Activated T-cell treated with anti-CD3 and anti-CD28 coated beads, Interleukin-2, amount 50 U/mL, for 72 hours (primary cell): ENCODE measurements at regions not wholly inside any gene's neighbourhood (a gene's known extent, or its start where the extent isn't known, plus 50 kb on each side); places are given as distances from the start of the nearest gene placed in this dataset.
A peak's percentile ranks its signal among the peaks of the same experiment; 100 is the strongest.

Source experiments
- ATAC-seq, 2 donors: fragments of 150-1000 bp; cut with Tn5 transposase; replicated peaks in 1 of 2; 2 replicates each; pipeline ENCODE4 v1.10.0; 2021; ENCODE audit warnings: moderate library complexity in 2 of 2, mild to moderate bottlenecking in 1 of 2
- DNase-seq, 2 donors: peaks; one replicate each; pipeline ENCODE4 v3.0.0; 2021 to 2022; ENCODE audit warnings: mixed read lengths in 1 of 2
- H3K27ac Mint-ChIP-seq: one replicate; pipeline ENCODE4 v1.8.0; 2022; ENCODE audit warnings: mild to moderate bottlenecking, moderate library complexity, mixed read lengths
- H3K27me3 Mint-ChIP-seq: one replicate; pipeline ENCODE4 v1.8.0; 2022; ENCODE audit warnings: low read depth, mixed read lengths
- H3K36me3 Mint-ChIP-seq, 2 donors: one replicate each; pipeline ENCODE4 v1.8.0; 2022; ENCODE audit warnings: mixed read lengths in 2 of 2, mild to moderate bottlenecking in 1 of 2; ENCODE audit not compliant: insufficient read depth in 2 of 2
- H3K4me1 Mint-ChIP-seq: one replicate; pipeline ENCODE4 v1.8.0; 2022; ENCODE audit warnings: low read depth, mixed read lengths
- H3K4me3 Mint-ChIP-seq, 2 donors: one replicate each; pipeline ENCODE4 v1.8.0; 2022; ENCODE audit warnings: mild to moderate bottlenecking in 2 of 2, mixed read lengths in 2 of 2, moderate library complexity in 2 of 2
- H3K9me3 Mint-ChIP-seq, 2 donors: one replicate each; pipeline ENCODE4 v1.8.0; 2022; ENCODE audit warnings: mixed read lengths in 2 of 2

DNA sequence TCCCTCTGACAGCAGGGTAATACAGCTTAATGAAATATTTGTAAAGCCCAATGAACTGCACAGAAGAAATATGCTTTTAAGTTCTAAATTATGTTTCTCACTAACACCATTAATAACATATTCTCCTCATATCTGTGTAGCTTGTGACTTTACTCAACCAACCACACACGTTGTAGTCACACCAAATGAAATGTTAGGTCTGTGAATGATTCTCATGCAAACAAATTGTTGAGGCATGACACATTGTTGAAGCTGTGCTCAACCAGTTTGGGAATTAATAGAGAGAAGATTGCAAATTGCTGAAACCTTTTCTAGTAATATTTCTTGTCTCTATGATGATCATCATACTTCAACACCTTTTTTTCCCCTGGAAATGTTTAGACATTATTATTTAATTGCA, 645.9 kb downstream of the PCDH7 start:
- H3K4me3 Mint-ChIP-seq: no peak overlapping the region
- ATAC-seq: no peak
- no peaks in the 10 kb centered on the region for H3K4me1 Mint-ChIP-seq
- no peaks in the 10 kb centered on the region for H3K27me3 Mint-ChIP-seq
- peaks cover 5 to 8% of the 10 kb centered on the region in 2 donors for H3K9me3 Mint-ChIP-seq
- H3K27ac Mint-ChIP-seq: no peak overlapping the region
- no peak for DNase-seq
- H3K36me3 Mint-ChIP-seq: no peaks in the 10 kb centered on the region

DNA sequence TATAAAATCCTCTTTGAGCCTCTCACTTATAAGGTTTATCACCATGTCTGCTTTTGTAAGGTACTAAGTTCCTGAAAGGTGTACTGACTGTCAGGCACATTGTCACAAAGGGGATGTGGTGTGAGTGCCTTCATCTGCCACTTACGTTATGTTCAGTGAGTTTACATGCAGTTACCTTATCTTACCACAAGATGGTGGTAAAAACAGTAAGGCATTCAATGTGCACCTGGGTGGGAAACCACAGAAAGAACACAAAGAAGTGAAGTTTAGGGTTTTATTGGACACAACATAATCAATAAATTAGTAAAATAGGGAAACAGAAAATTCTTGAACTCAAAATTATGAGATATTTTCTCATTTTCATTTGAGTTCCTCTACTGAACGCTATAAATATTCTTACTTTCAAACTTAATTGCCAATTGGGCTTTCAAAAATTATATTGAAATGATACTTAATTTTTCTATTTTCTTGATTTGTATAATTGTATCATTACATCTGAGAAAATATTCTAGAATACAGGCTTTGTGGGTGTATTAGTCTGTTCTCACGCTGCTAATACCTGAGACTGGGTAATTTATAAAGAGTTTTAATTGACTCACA, 650.8 kb downstream of the PCDH7 start:
- no peak overlapping the region for H3K4me3 Mint-ChIP-seq
- no peaks in the 10 kb centered on the region for H3K4me1 Mint-ChIP-seq
- DNase-seq (no peak), ATAC-seq (peak in 1 of 2 donors; percentile 28)
- H3K9me3 Mint-ChIP-seq: peaks cover 0 to 2% of the 10 kb centered on the region in 2 donors
- no peaks in the 10 kb centered on the region for H3K36me3 Mint-ChIP-seq
- no peaks in the 10 kb centered on the region for H3K27me3 Mint-ChIP-seq
- H3K27ac Mint-ChIP-seq: no peak overlapping the region

DNA sequence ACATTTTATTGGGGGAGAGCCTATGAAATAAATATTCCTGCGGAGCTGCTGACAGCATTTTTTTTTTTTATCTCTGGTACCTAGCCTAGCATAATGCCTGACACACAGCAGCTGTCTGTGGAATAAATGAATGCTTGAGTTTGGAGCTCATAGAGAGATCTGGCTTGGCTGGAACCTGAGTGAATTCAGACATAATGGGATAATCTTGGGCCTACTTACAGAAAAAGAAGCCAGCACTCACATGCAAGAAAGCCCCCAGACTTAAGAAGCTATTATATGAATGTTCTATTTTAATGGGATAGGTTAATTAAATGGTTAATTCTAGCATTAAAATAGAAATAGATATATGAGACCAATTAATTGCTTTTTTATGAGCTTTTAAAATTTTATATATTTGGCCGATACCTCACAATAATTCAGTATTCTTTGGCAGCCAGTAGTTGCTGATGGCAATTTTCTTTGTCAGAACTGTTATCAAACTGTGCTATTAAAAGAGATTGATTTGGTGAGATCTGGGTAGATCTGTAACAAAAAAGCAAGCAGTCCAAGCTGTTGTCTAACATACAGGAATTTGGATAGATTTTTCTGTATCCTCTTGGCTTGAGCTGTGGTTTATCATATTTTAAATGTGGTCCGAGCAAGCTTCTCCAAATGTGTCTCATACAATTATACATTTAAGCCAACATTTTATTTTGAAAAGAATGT, 654.2 kb downstream of the PCDH7 start:
- Mint-ChIP-seq H3K36me3 (no peaks in the 10 kb centered on the region), H3K9me3 (peaks cover 0 to 4% of the 10 kb centered on the region in 2 donors), H3K27ac (no peak overlapping the region), H3K4me1 (no peaks in the 10 kb centered on the region), H3K27me3 (no peaks in the 10 kb centered on the region), H3K4me3 (no peak overlapping the region)
- no peak for DNase-seq
- no peak for ATAC-seq

DNA sequence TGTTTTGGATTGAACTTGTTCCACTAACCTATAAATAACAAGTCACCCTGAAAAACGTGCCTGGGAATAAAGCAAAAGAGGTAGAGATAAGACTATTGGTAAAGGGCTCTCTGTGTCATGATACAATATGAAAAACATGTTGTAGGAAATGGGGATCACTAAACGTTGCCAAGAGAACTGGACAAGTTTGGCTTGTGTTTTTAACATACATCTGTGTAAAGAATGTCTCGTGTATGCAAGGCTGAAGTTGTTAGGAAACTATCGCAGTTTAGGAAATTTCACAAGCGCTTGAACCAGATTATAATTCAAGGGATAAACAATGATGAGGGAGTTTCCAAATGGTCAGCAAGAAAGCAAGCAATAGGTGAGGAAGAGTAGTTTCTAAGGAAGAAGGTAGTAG, 655.8 kb downstream of the PCDH7 start:
- H3K4me1 Mint-ChIP-seq: no peaks in the 10 kb centered on the region
- H3K4me3 Mint-ChIP-seq: no peak overlapping the region
- no peaks in the 10 kb centered on the region for H3K27me3 Mint-ChIP-seq
- no peaks in the 10 kb centered on the region for H3K36me3 Mint-ChIP-seq
- DNase-seq (no peak), ATAC-seq (no peak)
- H3K27ac Mint-ChIP-seq: no peak overlapping the region
- H3K9me3 Mint-ChIP-seq: peaks cover 5 to 6% of the 10 kb centered on the region in 2 donors

DNA sequence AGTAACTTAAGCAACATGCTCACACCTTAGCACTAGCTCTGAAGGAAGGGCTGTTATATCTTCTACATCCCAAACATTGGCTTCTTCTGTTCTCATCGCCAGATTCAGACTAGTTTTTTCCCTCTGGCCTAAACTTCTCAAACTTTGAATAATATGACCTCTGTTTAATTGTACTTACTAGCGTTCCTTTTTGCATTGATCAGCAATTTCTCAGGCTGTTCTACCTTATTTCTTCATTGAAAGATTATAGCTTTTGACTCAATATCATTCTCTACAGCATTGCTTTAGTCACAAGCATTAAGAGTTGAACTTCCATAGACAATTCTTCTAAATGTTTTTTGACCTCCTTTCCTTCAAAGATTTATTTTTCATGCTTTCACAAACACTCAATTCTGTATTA, 659.2 kb downstream of the PCDH7 start:
- Mint-ChIP-seq H3K9me3 (peaks cover 5 to 6% of the 10 kb centered on the region in 2 donors), H3K4me3 (no peak overlapping the region), H3K27ac (no peak overlapping the region), H3K36me3 (no peaks in the 10 kb centered on the region), H3K27me3 (no peaks in the 10 kb centered on the region), H3K4me1 (no peaks in the 10 kb centered on the region)
- ATAC-seq (no peak), DNase-seq (no peak)

DNA sequence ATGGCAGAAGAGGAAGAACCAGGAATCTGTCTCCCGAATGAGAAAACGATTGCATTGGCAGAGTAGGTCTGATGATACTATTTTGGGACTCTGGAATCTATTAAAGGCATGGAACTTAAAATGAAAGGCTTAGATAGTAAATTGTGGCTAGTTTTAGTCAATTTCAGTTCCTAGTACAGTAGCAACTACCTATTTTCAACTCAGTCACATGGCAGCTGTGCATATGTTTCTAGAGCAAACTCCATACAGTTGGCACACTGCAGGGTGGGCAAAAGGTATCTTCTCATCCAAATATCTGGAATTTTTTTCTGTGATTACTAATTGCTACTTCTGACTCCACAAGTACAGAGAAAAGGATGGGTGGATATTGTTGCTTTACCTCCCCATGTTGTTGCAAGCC, 663.6 kb downstream of the PCDH7 start:
- H3K4me3 Mint-ChIP-seq: no peak overlapping the region

DNA sequence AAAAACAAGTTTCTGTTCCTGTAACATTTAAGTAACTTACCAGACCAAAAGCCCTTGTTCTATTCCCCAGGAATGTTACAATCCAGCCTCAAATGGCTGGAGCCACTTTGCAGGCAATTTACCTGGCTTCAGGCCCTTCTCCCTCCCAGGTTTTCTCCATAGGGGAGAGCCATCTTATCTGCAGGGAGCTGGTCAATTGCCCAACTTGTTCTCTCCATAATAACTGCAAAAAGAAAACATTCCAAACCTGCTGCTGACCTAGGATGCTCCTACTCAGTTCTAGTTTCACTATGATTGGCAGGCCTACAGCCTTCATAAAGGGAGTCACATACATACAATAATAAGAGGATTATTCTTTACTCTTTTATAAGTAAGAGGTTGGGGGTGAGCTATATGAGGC, 670.7 kb downstream of the PCDH7 start:
- Mint-ChIP-seq H3K36me3 (peaks cover 0 to 2% of the 10 kb centered on the region in 2 donors), H3K4me3 (no peak overlapping the region), H3K4me1 (no peaks in the 10 kb centered on the region), H3K27ac (no peak overlapping the region), H3K27me3 (no peaks in the 10 kb centered on the region), H3K9me3 (peaks cover 3 to 8% of the 10 kb centered on the region in 2 donors)
- no peak for ATAC-seq
- DNase-seq: no peak

More for the DNA sequence above, 663.6 kb downstream of the PCDH7 start:
- H3K9me3 Mint-ChIP-seq: peaks cover 5 to 7% of the 10 kb centered on the region in 2 donors
- DNase-seq (no peak), ATAC-seq (no peak)
- no peak overlapping the region for H3K27ac Mint-ChIP-seq
- H3K4me1 Mint-ChIP-seq: no peaks in the 10 kb centered on the region
- no peaks in the 10 kb centered on the region for H3K27me3 Mint-ChIP-seq
- H3K36me3 Mint-ChIP-seq: no peaks in the 10 kb centered on the region

DNA sequence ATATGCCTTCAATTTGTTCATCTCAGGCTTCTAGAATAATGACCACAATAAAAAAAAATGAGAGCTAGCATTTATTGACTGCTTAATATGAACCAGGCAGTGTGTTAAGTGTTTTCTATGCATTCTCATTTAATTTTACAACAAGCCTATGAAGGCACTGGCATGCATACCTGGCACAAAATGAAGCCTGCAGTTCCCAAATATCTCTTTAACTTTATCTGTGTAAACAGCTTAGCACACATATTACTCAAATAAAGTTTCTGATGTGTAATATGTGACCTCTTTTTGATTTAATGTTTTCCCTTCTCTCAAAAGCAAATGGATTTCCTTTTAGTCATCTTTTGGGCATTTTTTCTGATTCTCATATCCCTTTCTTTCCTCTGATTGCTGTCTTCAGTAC, 671.8 kb downstream of the PCDH7 start:
- ATAC-seq: no peak
- no peaks in the 10 kb centered on the region for H3K4me1 Mint-ChIP-seq
- peaks cover 3 to 8% of the 10 kb centered on the region in 2 donors for H3K9me3 Mint-ChIP-seq
- H3K27ac Mint-ChIP-seq: no peak overlapping the region
- H3K4me3 Mint-ChIP-seq: no peak overlapping the region
- no peak for DNase-seq
- H3K27me3 Mint-ChIP-seq: no peaks in the 10 kb centered on the region
- H3K36me3 Mint-ChIP-seq: peaks cover 0 to 2% of the 10 kb centered on the region in 2 donors

DNA sequence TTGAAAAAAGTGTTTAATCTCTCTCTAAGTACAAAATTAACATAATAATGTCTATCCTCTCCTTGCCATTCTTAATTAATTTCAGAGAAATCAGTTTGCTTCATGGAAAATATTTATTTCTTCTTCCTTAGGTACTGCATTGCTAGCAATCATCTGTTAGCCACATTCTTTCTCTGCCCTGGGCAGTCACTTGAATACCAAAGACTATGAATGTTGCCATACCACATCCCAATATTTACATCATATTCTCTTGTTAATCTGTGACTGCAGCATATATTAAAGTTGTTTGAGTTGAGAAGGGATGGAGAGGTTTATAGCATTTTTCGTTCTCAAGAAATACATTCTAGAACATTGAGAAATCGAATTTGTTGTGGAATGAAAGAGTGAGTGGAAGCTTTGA, 672.8 kb downstream of the PCDH7 start:
- ATAC-seq (no peak), DNase-seq (no peak)
- no peak overlapping the region for H3K4me3 Mint-ChIP-seq
- no peaks in the 10 kb centered on the region for H3K4me1 Mint-ChIP-seq
- H3K36me3 Mint-ChIP-seq: peaks cover 0 to 2% of the 10 kb centered on the region in 2 donors
- no peak overlapping the region for H3K27ac Mint-ChIP-seq
- peaks cover 3 to 8% of the 10 kb centered on the region in 2 donors for H3K9me3 Mint-ChIP-seq
- H3K27me3 Mint-ChIP-seq: no peaks in the 10 kb centered on the region

DNA sequence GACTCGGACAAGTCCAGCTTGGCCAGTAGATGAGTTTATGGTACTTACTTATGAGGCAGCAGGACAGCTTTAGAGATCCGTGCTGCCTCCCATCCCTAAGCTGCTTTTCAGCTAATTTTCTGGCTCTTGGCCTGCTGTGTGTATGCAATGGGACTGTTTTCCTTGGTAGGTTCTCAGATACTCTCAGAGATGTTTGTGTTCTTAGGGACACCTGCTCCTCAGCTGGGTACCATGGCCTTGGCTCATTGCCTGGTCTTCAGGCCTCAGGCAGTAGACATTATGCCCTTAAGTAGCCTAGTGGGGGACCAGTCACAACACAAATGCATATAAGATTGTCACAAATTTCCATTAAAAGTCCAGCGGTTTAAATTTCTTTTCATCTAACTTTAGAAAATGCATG, 688.0 kb downstream of the PCDH7 start:
- Mint-ChIP-seq H3K4me3 (no peak overlapping the region), H3K36me3 (no peaks in the 10 kb centered on the region), H3K9me3 (peaks cover 2 to 14% of the 10 kb centered on the region in 2 donors), H3K4me1 (no peaks in the 10 kb centered on the region), H3K27ac (no peak overlapping the region), H3K27me3 (no peaks in the 10 kb centered on the region)
- DNase-seq: no peak
- ATAC-seq: no peak

DNA sequence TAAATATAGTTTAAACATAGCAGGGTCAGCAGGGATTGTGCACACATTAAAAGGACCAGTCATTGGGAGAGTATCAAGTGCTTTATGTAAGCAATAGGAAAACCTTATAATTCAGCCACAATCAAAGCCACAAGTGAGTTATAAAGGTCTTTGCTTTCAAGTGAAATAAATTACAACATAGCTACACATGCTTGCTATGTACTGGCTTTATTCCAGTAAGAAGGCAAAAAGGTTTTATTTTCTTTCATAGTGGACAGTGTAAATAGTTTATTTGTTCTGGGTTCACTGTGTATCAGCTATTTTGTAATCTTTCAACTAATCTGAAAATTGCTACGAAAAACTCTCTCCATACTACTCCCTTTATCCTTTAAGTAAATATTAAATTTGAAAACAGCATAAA, 691.4 kb downstream of the PCDH7 start:
- Mint-ChIP-seq H3K4me3 (no peak overlapping the region), H3K27ac (no peak overlapping the region), H3K36me3 (peaks cover 0 to 2% of the 10 kb centered on the region in 2 donors), H3K9me3 (peaks cover 4 to 9% of the 10 kb centered on the region in 2 donors), H3K27me3 (no peaks in the 10 kb centered on the region), H3K4me1 (no peaks in the 10 kb centered on the region)
- ATAC-seq: no peak
- no peak for DNase-seq

DNA sequence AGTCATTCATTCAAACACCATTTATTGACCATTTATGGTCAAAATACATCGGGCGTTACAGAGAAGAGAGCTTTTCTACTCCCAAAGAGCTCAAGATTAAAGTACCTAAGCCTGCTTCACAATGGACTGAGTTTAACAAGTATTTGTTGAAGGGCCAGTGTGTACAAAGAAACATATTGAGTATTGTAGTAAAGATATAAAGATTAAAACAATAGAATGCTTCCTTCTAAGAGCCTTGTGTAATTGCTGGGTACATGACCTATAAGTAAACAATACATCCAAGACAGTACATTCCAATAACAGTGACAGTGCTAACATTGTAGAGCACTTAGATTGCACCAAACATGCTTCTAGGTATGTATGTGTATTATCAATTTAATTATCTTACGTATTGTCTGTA, 695.5 kb downstream of the PCDH7 start:
- H3K4me3 Mint-ChIP-seq: no peak overlapping the region
- no peak overlapping the region for H3K27ac Mint-ChIP-seq
- ATAC-seq (no peak), DNase-seq (no peak)
- H3K9me3 Mint-ChIP-seq: peaks cover 4 to 7% of the 10 kb centered on the region in 2 donors
- H3K27me3 Mint-ChIP-seq: no peaks in the 10 kb centered on the region
- no peaks in the 10 kb centered on the region for H3K4me1 Mint-ChIP-seq
- H3K36me3 Mint-ChIP-seq: peaks cover 0 to 2% of the 10 kb centered on the region in 2 donors

DNA sequence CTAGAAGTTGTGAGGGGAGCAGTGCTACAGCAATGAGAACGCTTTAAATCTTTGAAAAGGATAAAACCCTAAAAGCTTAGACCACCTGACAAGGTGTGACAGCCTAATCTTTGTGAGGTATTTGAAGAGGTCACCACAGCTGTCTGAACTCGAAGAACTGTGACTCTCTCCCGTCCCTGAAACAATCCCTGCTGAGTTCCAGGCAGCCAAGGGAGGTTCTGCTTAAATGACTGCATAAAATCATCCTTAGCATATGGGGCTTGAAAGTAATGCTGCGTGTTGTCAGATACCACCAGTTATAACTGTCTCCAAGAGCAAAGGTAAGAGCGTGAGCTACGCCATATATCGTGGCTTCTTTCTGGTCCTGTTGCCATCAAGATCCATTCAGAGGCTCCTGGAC, 696.3 kb downstream of the PCDH7 start:
- no peak overlapping the region for H3K27ac Mint-ChIP-seq
- peaks cover 0 to 2% of the 10 kb centered on the region in 2 donors for H3K36me3 Mint-ChIP-seq
- DNase-seq: no peak
- H3K9me3 Mint-ChIP-seq: peaks cover 4 to 7% of the 10 kb centered on the region in 2 donors
- no peaks in the 10 kb centered on the region for H3K4me1 Mint-ChIP-seq
- H3K4me3 Mint-ChIP-seq: no peak overlapping the region
- no peaks in the 10 kb centered on the region for H3K27me3 Mint-ChIP-seq
- no peak for ATAC-seq

DNA sequence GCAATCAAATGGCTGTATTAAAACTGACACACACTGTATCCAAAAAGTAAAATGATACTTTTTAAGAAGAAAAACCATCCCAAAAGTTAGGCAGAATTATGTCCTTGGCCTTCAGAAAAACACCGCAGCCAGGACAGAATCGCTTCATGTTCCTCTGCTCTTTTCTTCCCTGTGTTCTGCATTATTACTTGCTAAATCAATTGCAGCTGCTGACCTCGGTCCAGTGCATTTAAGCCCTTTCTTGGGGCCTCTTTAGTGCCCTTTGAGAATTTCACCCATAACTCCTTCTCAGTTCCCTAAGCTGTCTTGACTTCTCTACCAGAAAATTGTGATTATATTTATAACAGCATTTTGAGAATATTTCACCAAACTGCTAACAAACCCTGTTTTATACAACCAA, 696.9 kb downstream of the PCDH7 start:
- peaks cover 0 to 2% of the 10 kb centered on the region in 2 donors for H3K36me3 Mint-ChIP-seq
- no peaks in the 10 kb centered on the region for H3K4me1 Mint-ChIP-seq
- no peak for DNase-seq
- ATAC-seq: no peak
- peaks cover 4 to 7% of the 10 kb centered on the region in 2 donors for H3K9me3 Mint-ChIP-seq
- no peak overlapping the region for H3K4me3 Mint-ChIP-seq
- H3K27ac Mint-ChIP-seq: no peak overlapping the region
- no peaks in the 10 kb centered on the region for H3K27me3 Mint-ChIP-seq
